Vagina (tissue), 2 donors: ENCODE measurements at regions not wholly inside any gene's neighbourhood (a gene's known extent, or its start where the extent isn't known, plus 50 kb on each side); places are given as distances from the start of the nearest gene placed in this dataset.

Source experiments
- DNase-seq, 2 donors: peaks; one replicate each; pipeline ENCODE4 v3.0.0-alpha.2; 2017; ENCODE audit errors: extremely low spot score in 2 of 2
- H3K27ac ChIP-seq: fragments of 200-600 bp; sonication (generic); one replicate; pipeline ENCODE4 v1.5.1; 2019
- H3K27me3 ChIP-seq: fragments of 200-600 bp; sonication (generic); one replicate; pipeline ENCODE4 v1.5.1; 2019
- H3K36me3 ChIP-seq, 2 donors: fragments of 200-600 bp; sonication (generic); one replicate each; pipeline ENCODE4 v1.5.1; 2017 to 2019
- H3K4me1 ChIP-seq: fragments of 200-600 bp; sonication (generic); one replicate; pipeline ENCODE4 v1.5.1; 2019
- H3K4me3 ChIP-seq, 2 donors: fragments of 200-600 bp; sonication (generic); 1 replicate in 1 of 2; 2 replicates in 1 of 2; pipeline ENCODE4 v1.5.1; 2016 to 2019
- H3K9me3 ChIP-seq: fragments of 200-600 bp; sonication (generic); one replicate; pipeline ENCODE4 v1.5.1; 2019
- POLR2A ChIP-seq, 2 donors: fragments of 450-650 bp; IDR thresholded peaks; one replicate each; pipeline ENCODE4 v1.6.1; 2017; ENCODE audit warnings: antibody characterized with exemption in 2 of 2, mild to moderate bottlenecking in 2 of 2, moderate library complexity in 2 of 2
- POLR2AphosphoS5 ChIP-seq, 2 donors: sonication (generic); formaldehyde crosslinking; IDR thresholded peaks; one replicate each; pipeline ENCODE4 v1.9.0; 2017; ENCODE audit warnings: antibody characterized with exemption in 2 of 2, mild to moderate bottlenecking in 2 of 2, low read depth in 1 of 2; ENCODE audit not compliant: insufficient read depth in 1 of 2
- intact Hi-C: fragments of 100-400 bp; cut with DNase I; formaldehyde crosslinking; loops from one replicate; pipeline ENCODE4 v1.15.1; 2023
- TF ChIP-seq, protein P1 (sequence below), 3 experiments: fragments of 450-650 bp in 2 of 3; fragments of 200-600 bp in 1 of 3; sonication (generic) in 1 of 3; IDR thresholded peaks; one replicate each; pipeline ENCODE4 v1.5.1; 2017 to 2019; ENCODE audit warnings: antibody characterized with exemption in 3 of 3, mild to moderate bottlenecking in 2 of 3, moderate library complexity in 2 of 3

DNA sequence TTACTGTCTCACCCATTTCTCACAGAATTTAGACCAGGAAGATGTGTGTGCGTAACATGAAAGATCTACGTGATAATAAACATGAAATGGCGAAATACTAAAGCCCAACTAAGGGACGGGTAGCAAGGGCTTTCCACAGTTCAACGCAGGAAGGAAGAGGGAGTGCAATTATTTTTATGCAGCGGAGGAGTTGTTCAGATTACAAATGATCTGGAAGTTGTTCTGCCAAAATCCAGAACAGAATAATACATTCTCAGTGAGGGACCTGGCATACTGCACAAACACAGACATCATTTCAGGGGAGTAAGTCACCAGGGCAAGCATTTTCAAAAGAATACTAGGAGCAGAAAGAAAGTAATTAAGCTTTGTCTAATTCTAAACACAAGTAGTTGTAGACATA is 133.6 kb upstream of the RAP2B start:
- H3K4me3 ChIP-seq, result no peak overlapping the region
- TF ChIP-seq POLR2A (IDR thresholded peaks at IDR 0.05) (no peak), POLR2AphosphoS5 (IDR thresholded peaks at IDR 0.05; ENCODE audit: insufficient read depth in 1 of 2, low read depth in 1 of 2) (no peak)
- TF ChIP-seq, protein P1, sequence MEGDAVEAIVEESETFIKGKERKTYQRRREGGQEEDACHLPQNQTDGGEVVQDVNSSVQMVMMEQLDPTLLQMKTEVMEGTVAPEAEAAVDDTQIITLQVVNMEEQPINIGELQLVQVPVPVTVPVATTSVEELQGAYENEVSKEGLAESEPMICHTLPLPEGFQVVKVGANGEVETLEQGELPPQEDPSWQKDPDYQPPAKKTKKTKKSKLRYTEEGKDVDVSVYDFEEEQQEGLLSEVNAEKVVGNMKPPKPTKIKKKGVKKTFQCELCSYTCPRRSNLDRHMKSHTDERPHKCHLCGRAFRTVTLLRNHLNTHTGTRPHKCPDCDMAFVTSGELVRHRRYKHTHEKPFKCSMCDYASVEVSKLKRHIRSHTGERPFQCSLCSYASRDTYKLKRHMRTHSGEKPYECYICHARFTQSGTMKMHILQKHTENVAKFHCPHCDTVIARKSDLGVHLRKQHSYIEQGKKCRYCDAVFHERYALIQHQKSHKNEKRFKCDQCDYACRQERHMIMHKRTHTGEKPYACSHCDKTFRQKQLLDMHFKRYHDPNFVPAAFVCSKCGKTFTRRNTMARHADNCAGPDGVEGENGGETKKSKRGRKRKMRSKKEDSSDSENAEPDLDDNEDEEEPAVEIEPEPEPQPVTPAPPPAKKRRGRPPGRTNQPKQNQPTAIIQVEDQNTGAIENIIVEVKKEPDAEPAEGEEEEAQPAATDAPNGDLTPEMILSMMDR (IDR thresholded peaks at IDR 0.05), result no peak
- intact Hi-C loops, result no loop called here
- H3K4me1 ChIP-seq, result no peaks in the 10 kb centered on the region
- no peak for DNase-seq
- no peak overlapping the region for H3K27ac ChIP-seq
- no peaks in the 10 kb centered on the region for H3K36me3 ChIP-seq
- no peaks in the 10 kb centered on the region for H3K27me3 ChIP-seq
- H3K9me3 ChIP-seq, result no peaks in the 10 kb centered on the region

DNA sequence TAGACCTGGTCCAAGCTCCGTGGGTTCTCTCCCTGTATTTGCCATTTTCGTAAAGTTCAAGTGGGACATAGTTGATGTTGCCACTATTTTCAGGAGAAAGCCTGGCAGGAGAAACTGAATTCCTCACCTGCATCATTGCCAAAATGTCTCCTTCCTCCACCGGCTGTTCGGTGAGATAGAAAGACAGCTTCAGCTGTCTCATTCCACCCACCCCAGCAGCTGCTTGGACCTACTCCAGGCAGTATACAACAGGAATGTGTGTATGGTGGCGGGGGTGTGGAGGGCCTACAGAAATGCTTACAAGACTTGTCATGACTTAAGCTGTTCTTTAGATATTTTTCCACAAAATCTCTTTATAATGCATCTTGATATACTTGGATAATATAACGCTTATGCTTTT is 132.7 kb upstream of the RAP2B start:
- H3K27me3 ChIP-seq, result no peaks in the 10 kb centered on the region
- intact Hi-C loops, result no loop called here
- H3K27ac ChIP-seq, result no peak overlapping the region
- H3K9me3 ChIP-seq, result no peaks in the 10 kb centered on the region
- TF ChIP-seq POLR2AphosphoS5 (IDR thresholded peaks at IDR 0.05; ENCODE audit: insufficient read depth in 1 of 2, low read depth in 1 of 2) (no peak), POLR2A (IDR thresholded peaks at IDR 0.05) (no peak)
- TF ChIP-seq, protein P1 (IDR thresholded peaks at IDR 0.05), result no peak
- H3K4me3 ChIP-seq, result no peak overlapping the region
- H3K4me1 ChIP-seq, result no peaks in the 10 kb centered on the region
- H3K36me3 ChIP-seq, result no peaks in the 10 kb centered on the region
- no peak for DNase-seq

DNA sequence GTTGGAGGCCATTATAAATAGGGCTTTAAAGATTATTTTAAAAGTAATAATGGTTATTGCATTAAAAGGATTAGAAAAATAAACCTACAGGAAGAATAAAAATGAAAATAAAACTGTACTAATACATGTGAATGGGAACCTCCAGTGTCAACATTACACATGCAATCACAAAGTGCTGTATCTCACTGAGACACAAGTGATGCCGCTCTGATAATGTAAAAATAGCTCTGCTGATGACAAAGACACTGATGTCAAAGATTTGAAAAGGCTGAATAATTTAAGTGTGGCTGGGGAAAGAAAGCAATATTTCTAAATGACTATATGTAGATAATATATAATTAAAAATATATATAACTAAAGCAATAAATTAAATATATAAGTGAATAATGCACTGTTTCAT is 129.1 kb upstream of the RAP2B start:
- Histone ChIP-seq H3K9me3 (no peaks in the 10 kb centered on the region), H3K4me3 (no peak overlapping the region), H3K27me3 (no peaks in the 10 kb centered on the region), H3K36me3 (no peaks in the 10 kb centered on the region), H3K4me1 (no peaks in the 10 kb centered on the region), H3K27ac (no peak overlapping the region)
- TF ChIP-seq POLR2AphosphoS5 (IDR thresholded peaks at IDR 0.05; ENCODE audit: insufficient read depth in 1 of 2, low read depth in 1 of 2) (no peak), POLR2A (IDR thresholded peaks at IDR 0.05) (no peak)
- TF ChIP-seq, protein P1 (IDR thresholded peaks at IDR 0.05), result no peak
- intact Hi-C loops, result no loop called here
- no peak for DNase-seq

DNA sequence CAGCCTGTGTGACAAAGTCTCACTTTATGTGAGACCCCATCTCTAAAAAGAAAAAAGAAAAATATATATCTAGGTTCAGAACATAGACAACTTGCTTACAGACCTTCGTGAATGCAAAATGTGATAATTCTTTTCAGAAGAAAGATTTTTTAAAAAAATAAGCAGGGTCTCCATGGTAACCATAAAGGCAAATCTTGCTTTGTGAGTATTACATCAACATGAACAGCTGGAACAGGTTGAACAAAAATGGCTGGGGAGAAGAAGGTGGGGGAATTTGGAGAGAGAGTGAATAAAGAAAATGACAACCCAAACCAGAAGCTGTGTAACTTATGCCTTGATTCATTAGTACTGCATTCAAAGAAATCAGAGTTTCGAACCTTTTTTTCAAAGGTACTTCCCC is 125.2 kb upstream of the RAP2B start:
- H3K36me3 ChIP-seq, result no peaks in the 10 kb centered on the region
- no peak overlapping the region for H3K27ac ChIP-seq
- DNase-seq, result no peak
- H3K4me3 ChIP-seq, result no peak overlapping the region
- TF ChIP-seq POLR2AphosphoS5 (IDR thresholded peaks at IDR 0.05; ENCODE audit: insufficient read depth in 1 of 2, low read depth in 1 of 2), result no peak
- no peak for TF ChIP-seq POLR2A (IDR thresholded peaks at IDR 0.05)
- TF ChIP-seq, protein P1 (IDR thresholded peaks at IDR 0.05), result no peak
- no peaks in the 10 kb centered on the region for H3K9me3 ChIP-seq
- no peaks in the 10 kb centered on the region for H3K27me3 ChIP-seq
- intact Hi-C loops, result no loop called here
- H3K4me1 ChIP-seq, result no peaks in the 10 kb centered on the region

DNA sequence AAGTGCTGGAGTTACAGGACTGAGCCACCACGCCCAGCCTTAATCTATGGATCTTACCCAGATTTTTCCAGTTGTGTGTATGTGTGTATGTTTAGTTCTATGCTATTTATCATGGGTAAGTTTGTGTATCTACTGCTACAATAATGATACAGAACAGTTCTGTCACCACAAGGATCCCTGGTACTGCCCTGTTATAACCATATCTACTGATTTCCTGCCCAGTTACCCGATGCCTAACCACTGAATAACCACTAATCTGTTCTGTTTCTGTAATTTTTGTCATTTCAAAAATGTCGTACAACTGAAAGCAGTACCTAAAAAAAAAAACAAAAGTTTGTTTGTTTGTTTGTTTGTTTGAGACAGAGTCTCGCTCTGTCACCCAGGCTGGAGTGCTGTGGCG is 123.7 kb upstream of the RAP2B start:
- Histone ChIP-seq H3K27ac (no peak overlapping the region), H3K9me3 (no peaks in the 10 kb centered on the region), H3K4me3 (no peak overlapping the region), H3K36me3 (no peaks in the 10 kb centered on the region), H3K4me1 (peaks cover 2% of the 10 kb centered on the region), H3K27me3 (no peaks in the 10 kb centered on the region)
- TF ChIP-seq POLR2AphosphoS5 (IDR thresholded peaks at IDR 0.05; ENCODE audit: insufficient read depth in 1 of 2, low read depth in 1 of 2) (no peak), POLR2A (IDR thresholded peaks at IDR 0.05) (no peak)
- TF ChIP-seq, protein P1 (IDR thresholded peaks at IDR 0.05), result no peak
- no peak for DNase-seq
- intact Hi-C loops, result no loop called here
